Endothelial cell (in vitro differentiated cells): ENCODE measurements at regions not wholly inside any gene's neighbourhood (a gene's known extent, or its start where the extent isn't known, plus 50 kb on each side); places are given as distances from the start of the nearest gene placed in this dataset.

Experiments used
- DNase-seq: peaks from one replicate; pipeline ENCODE4 v3.0.0; 2021; ENCODE audit warnings: low spot score
- H3K27ac Mint-ChIP-seq: one replicate; pipeline ENCODE4 v1.8.0; 2021; ENCODE audit warnings: mixed read lengths, inconsistent platforms; ENCODE audit not compliant: unreplicated experiment
- H3K27me3 Mint-ChIP-seq: one replicate; pipeline ENCODE4 v1.8.0; 2021; ENCODE audit warnings: mild to moderate bottlenecking, moderate library complexity, mixed read lengths, inconsistent platforms; ENCODE audit not compliant: unreplicated experiment
- H3K36me3 Mint-ChIP-seq: one replicate; pipeline ENCODE4 v1.8.0; 2021; ENCODE audit warnings: mild to moderate bottlenecking, low read depth, mixed read lengths, inconsistent platforms; ENCODE audit not compliant: unreplicated experiment
- H3K4me1 Mint-ChIP-seq: one replicate; pipeline ENCODE4 v1.8.0; 2021; ENCODE audit warnings: mild to moderate bottlenecking, mixed read lengths, inconsistent platforms; ENCODE audit not compliant: unreplicated experiment
- H3K4me3 Mint-ChIP-seq: one replicate; pipeline ENCODE4 v1.8.0; 2021; ENCODE audit warnings: mild to moderate bottlenecking, mixed read lengths, inconsistent platforms; ENCODE audit not compliant: unreplicated experiment
- H3K9me3 Mint-ChIP-seq: one replicate; pipeline ENCODE4 v1.8.0; 2021; ENCODE audit warnings: mixed read lengths, inconsistent platforms; ENCODE audit not compliant: unreplicated experiment
- TF ChIP-seq, protein P1 (sequence below): fragments of 200-600 bp; sonication (generic); IDR thresholded peaks from one replicate; pipeline ENCODE4 v1.5.0; 2021; ENCODE audit warnings: antibody characterized with exemption; ENCODE audit not compliant: unreplicated experiment

DNA sequence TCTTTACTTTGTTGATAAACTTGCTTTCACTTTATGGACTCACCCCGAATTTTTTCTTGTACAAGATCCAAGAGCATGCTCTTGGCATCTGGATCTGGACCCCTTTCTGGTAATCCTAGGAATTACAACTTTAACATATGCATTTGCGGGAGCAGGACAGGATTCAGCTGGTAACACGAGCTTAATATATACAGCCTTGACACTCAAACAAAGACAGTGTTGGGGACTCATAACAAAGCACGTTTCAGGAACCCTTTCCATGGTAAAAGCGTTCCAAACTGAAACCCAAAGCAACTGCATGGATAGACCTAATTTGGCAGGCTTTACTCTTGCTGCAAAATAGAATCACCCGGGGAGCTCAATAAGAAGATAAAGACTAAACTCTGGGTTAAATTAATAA lies 349.7 kb upstream of the AMELY start:
- DNase-seq: no peak
- Mint-ChIP-seq H3K9me3 (no peaks in the 10 kb centered on the region), H3K4me3 (no peak overlapping the region), H3K27ac (no peak overlapping the region), H3K4me1 (no peaks in the 10 kb centered on the region), H3K36me3 (no peaks in the 10 kb centered on the region), H3K27me3 (no peaks in the 10 kb centered on the region)
- TF ChIP-seq, protein P1, sequence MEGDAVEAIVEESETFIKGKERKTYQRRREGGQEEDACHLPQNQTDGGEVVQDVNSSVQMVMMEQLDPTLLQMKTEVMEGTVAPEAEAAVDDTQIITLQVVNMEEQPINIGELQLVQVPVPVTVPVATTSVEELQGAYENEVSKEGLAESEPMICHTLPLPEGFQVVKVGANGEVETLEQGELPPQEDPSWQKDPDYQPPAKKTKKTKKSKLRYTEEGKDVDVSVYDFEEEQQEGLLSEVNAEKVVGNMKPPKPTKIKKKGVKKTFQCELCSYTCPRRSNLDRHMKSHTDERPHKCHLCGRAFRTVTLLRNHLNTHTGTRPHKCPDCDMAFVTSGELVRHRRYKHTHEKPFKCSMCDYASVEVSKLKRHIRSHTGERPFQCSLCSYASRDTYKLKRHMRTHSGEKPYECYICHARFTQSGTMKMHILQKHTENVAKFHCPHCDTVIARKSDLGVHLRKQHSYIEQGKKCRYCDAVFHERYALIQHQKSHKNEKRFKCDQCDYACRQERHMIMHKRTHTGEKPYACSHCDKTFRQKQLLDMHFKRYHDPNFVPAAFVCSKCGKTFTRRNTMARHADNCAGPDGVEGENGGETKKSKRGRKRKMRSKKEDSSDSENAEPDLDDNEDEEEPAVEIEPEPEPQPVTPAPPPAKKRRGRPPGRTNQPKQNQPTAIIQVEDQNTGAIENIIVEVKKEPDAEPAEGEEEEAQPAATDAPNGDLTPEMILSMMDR: no peak

DNA sequence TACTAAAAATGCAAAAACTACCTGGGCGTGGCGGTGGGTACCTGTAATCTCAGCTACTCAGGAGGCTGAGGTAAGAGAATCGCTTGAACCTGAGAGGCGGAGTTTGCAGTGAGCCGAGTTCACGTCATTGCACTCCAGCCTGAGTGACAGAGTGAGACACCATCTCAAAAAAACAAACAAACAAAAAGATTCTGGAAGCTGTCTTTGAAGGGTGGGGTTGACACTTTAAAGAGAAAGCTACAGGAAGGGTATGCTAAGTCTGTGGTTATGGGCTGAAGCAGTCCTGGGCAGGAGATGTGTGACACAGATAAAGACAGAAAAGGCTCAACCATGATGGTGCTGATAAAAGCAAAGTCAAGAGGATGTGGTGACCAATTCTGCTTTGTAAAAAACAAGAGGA lies 328.5 kb upstream of the AMELY start:
- no peaks in the 10 kb centered on the region for H3K27me3 Mint-ChIP-seq
- H3K36me3 Mint-ChIP-seq: no peaks in the 10 kb centered on the region
- no peak overlapping the region for H3K4me3 Mint-ChIP-seq
- H3K27ac Mint-ChIP-seq: no peak overlapping the region
- TF ChIP-seq, protein P1: no peak
- H3K9me3 Mint-ChIP-seq: no peaks in the 10 kb centered on the region
- no peak for DNase-seq
- H3K4me1 Mint-ChIP-seq: no peaks in the 10 kb centered on the region

DNA sequence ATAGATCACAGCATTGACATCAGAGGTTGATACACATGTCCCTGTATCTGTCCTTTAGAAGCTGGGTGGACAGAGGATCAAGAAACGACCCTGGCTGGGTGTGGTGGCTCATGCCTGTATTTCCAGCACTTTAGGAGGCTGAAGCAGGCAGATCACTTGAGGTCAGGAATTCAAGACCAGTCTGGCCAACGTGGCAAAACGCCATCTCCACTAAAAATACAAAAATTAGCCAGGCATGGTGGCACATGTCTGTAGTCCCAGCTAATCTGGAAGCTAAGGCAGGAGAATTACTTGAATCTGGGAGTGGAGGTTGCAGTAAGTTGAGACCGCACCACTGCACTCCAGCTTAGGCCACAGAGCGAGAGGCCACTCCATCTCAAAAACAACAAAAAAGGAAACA lies 300.4 kb upstream of the AMELY start:
- H3K9me3 Mint-ChIP-seq: no peaks in the 10 kb centered on the region
- H3K36me3 Mint-ChIP-seq: no peaks in the 10 kb centered on the region
- no peak for DNase-seq
- no peak overlapping the region for H3K27ac Mint-ChIP-seq
- H3K4me1 Mint-ChIP-seq: no peaks in the 10 kb centered on the region
- TF ChIP-seq, protein P1: no peak
- H3K27me3 Mint-ChIP-seq: peaks cover 2% of the 10 kb centered on the region
- H3K4me3 Mint-ChIP-seq: no peak overlapping the region

DNA sequence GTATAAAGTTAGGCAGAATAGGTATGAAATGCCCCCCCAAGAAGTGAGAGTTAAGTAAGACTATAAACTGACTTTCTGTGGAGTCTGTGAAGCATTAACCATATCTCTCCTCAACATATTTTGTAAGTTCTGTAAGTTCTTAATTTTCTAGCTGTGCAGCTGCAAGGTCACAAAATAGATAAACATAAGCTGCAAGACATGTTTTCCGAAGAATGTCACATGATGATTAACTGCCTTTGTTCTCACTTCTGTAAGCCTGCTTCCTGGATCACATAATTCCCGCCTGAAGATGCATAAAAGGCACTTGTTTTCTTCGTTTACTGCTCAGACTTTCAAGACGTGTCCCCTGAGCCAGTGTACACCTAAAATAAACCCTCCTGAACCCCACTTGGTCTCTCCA lies 292.9 kb upstream of the AMELY start:
- H3K4me3 Mint-ChIP-seq: no peak overlapping the region
- no peak for DNase-seq
- H3K27ac Mint-ChIP-seq: no peak overlapping the region
- no peaks in the 10 kb centered on the region for H3K27me3 Mint-ChIP-seq
- H3K9me3 Mint-ChIP-seq: no peaks in the 10 kb centered on the region
- no peaks in the 10 kb centered on the region for H3K36me3 Mint-ChIP-seq
- TF ChIP-seq, protein P1: no peak
- H3K4me1 Mint-ChIP-seq: peaks cover 17% of the 10 kb centered on the region

DNA sequence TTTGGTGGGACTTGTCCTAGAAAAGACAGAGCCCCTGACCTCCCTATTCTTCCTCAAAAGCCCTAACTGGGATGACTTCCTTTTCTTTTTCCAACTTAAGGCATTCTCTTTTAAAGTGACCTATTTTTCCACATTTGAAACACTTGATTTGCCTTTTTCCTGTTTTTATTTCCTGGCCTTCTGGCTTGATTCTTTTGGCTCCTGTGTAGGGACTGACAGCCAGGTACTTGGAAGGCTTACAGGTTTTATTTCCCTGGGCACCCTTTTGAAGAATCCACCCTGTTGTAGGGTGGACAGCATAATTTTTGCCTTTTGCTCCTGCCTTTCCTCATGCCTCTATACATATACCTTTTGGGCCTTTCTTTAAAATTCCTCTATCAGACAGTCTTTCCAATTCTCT lies 271.0 kb upstream of the AMELY start:
- Mint-ChIP-seq H3K4me3 (no peak overlapping the region), H3K36me3 (no peaks in the 10 kb centered on the region), H3K27ac (no peak overlapping the region), H3K27me3 (peaks cover 1% of the 10 kb centered on the region), H3K4me1 (no peaks in the 10 kb centered on the region), H3K9me3 (peaks cover 6% of the 10 kb centered on the region)
- DNase-seq: no peak
- TF ChIP-seq, protein P1: no peak
